Activated CD4-positive, alpha-beta T cell treated with anti-CD3 and anti-CD28 coated beads, Interleukin-2, Interleukin-6, amounts not matched to agents 100 ng/mL and 50 ng/mL, durations not matched to agents 16 hours and 8 hours (primary cell): ENCODE measurements at regions not wholly inside any gene's neighbourhood (a gene's known extent, or its start where the extent isn't known, plus 50 kb on each side); places are given as distances from the start of the nearest gene placed in this dataset.

Experiments used
- DNase-seq: peaks from one replicate; pipeline ENCODE4 v3.0.0-alpha.2; 2020

- no peak for DNase-seq
These were observed 95.3 kb downstream of the IRX2 start for GRCh38 chr5:2656206-2656605.

- DNase-seq = no peak
These were observed 97.5 kb downstream of the IRX2 start for GRCh38 chr5:2653991-2654390.

- DNase-seq = no peak
These were observed 100.4 kb downstream of the IRX2 start for GRCh38 chr5:2651116-2651515.

GRCh38 chr5:2642684-2643345 is 108.7 kb downstream of the IRX2 start:
- DNase-seq = no peak

- no peak for DNase-seq
These were observed 110.8 kb downstream of the IRX2 start for GRCh38 chr5:2640717-2641116.

- DNase-seq = no peak
These were observed 112.1 kb downstream of the IRX2 start for GRCh38 chr5:2639425-2639824.

- no peak for DNase-seq
These were observed 116.9 kb downstream of the IRX2 start for GRCh38 chr5:2634399-2635176.

GRCh38 chr5:2633992-2634391 is 117.5 kb downstream of the IRX2 start:
- no peak for DNase-seq

- DNase-seq = no peak
These were observed 119.7 kb downstream of the IRX2 start for GRCh38 chr5:2631758-2632157.

- no peak for DNase-seq
These were observed 122.4 kb downstream of the IRX2 start for GRCh38 chr5:2629045-2629444.

- no peak for DNase-seq
These were observed 123.6 kb downstream of the IRX2 start for GRCh38 chr5:2627867-2628266.

GRCh38 chr5:2626572-2626971 is 124.9 kb downstream of the IRX2 start:
- DNase-seq = no peak

- DNase-seq = no peak
These were observed 128.6 kb downstream of the IRX2 start for GRCh38 chr5:2622866-2623265.

GRCh38 chr5:2621631-2622030 is 129.8 kb downstream of the IRX2 start:
- no peak for DNase-seq

- DNase-seq = no peak
These were observed 132.3 kb downstream of the IRX2 start for GRCh38 chr5:2619216-2619615.

GRCh38 chr5:2617461-2617860 is 134.0 kb downstream of the IRX2 start:
- no peak for DNase-seq

- no peak for DNase-seq
These were observed 135.6 kb downstream of the IRX2 start for GRCh38 chr5:2615917-2616316.

- DNase-seq = no peak
These were observed 136.9 kb downstream of the IRX2 start for GRCh38 chr5:2614571-2614970.

GRCh38 chr5:2611659-2612058 is 139.8 kb downstream of the IRX2 start:
- no peak for DNase-seq

- DNase-seq = no peak
These were observed 140.5 kb downstream of the IRX2 start for GRCh38 chr5:2610986-2611385.

- DNase-seq = no peak
These were observed 143.1 kb downstream of the IRX2 start for GRCh38 chr5:2608391-2608790.

- no peak for DNase-seq
These were observed 143.9 kb downstream of the IRX2 start for GRCh38 chr5:2607598-2607997.

- DNase-seq = no peak
These were observed 148.3 kb downstream of the IRX2 start for GRCh38 chr5:2603272-2603575.

GRCh38 chr5:2602451-2603271 is 148.8 kb downstream of the IRX2 start:
- no peak for DNase-seq
